ENCODE measurements at regions not wholly inside any gene's neighbourhood (a gene's known extent, or its start where the extent isn't known, plus 50 kb on each side); places are given as distances from the start of the nearest gene placed in this dataset.

DNA sequence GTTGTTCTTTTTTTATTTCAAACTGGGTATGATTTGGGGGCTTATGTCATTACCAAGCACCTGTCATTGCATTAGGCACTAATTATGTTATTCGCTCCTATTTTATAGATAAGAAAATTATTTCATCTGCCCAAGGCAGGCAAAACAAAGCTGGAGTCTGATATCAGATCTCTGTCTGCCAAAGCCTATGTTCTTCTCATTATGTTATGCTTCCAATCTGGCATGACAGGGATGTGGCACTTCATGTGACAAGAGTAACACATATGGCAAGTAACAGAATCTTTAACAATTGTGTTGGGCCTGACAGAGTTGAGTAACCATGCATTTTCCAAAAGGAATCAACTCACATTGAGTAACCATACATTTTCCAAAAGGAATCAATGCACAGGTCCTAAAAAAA, 61.2 kb upstream of the TOM1L1 start:
- TF ChIP-seq, protein P1, sequence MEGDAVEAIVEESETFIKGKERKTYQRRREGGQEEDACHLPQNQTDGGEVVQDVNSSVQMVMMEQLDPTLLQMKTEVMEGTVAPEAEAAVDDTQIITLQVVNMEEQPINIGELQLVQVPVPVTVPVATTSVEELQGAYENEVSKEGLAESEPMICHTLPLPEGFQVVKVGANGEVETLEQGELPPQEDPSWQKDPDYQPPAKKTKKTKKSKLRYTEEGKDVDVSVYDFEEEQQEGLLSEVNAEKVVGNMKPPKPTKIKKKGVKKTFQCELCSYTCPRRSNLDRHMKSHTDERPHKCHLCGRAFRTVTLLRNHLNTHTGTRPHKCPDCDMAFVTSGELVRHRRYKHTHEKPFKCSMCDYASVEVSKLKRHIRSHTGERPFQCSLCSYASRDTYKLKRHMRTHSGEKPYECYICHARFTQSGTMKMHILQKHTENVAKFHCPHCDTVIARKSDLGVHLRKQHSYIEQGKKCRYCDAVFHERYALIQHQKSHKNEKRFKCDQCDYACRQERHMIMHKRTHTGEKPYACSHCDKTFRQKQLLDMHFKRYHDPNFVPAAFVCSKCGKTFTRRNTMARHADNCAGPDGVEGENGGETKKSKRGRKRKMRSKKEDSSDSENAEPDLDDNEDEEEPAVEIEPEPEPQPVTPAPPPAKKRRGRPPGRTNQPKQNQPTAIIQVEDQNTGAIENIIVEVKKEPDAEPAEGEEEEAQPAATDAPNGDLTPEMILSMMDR (IDR thresholded peaks at IDR 0.05), result no peak
- TF ChIP-seq POLR2A (IDR thresholded peaks at IDR 0.05), result no peak

All from lower leg skin (tissue), 3 donors.